GM12892 (cell line): ENCODE measurements at regions not wholly inside any gene's neighbourhood (a gene's known extent, or its start where the extent isn't known, plus 50 kb on each side); places are given as distances from the start of the nearest gene placed in this dataset.

ENCODE experiments used
- POLR2A ChIP-seq: IDR thresholded peaks from 2 replicates; pipeline ENCODE4 v1.6.1; 2011; ENCODE audit warnings: low read depth, low read length, control low read depth
- POLR2AphosphoS5 ChIP-seq: IDR thresholded peaks from 2 replicates; pipeline ENCODE4 v1.6.1; 2011; ENCODE audit warnings: low read depth, low read length, control low read depth

DNA sequence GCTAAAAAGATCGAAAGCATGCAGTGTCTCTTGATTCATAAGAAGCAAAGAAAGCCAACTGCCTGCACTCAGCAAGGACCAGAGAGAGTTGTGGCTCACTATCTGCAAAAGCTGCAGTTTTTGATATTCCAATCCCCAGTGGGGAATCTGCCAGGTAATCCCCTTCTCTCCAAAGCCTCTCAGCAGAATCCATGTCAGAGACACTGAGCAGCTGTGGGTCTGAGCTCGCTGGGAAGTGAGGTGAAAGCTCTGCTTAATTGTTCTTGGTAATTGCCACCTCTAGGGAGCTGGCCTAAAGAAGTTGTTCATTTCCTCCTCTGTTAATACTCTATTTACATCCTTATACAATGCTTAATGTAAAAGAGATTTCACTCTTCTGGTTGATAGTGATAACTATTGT lies 261.3 kb upstream of the LRRC4C start:
- TF ChIP-seq POLR2AphosphoS5 (no peak), POLR2A (no peak)
